Adrenal gland (tissue), 9 donors: ENCODE measurements at regions not wholly inside any gene's neighbourhood (a gene's known extent, or its start where the extent isn't known, plus 50 kb on each side); places are given as distances from the start of the nearest gene placed in this dataset.

ENCODE experiments used
- DNase-seq, 7 donors: peaks; one replicate each; pipeline ENCODE4 v3.0.0-alpha.2; 2019 to 2020
- H3K27ac ChIP-seq, 5 donors: fragments of 200-600 bp; sonication (generic) in 4 of 5; 1 replicate in 3 of 5; 2 replicates in 2 of 5; pipeline versions ENCODE4 v1.5.1 to v1.8.0; 2016 to 2020; ENCODE audit warnings: mild to moderate bottlenecking in 1 of 5
- H3K27me3 ChIP-seq: fragments of 200-600 bp; 2 replicates; pipeline ENCODE4 v1.8.0; 2021
- H3K36me3 ChIP-seq, 2 donors: fragments of 200-600 bp; replicated peaks in 1 of 2; 1 replicate in 1 of 2; 2 replicates in 1 of 2; pipeline versions ENCODE4 v1.5.1 to v1.8.0; 2018 to 2022
- H3K4me1 ChIP-seq, 2 donors: fragments of 200-600 bp; replicated peaks in 1 of 2; 1 replicate in 1 of 2; 2 replicates in 1 of 2; pipeline versions ENCODE4 v1.5.1 to v1.8.0; 2018 to 2021
- H3K4me3 ChIP-seq, 4 donors: fragments of 200-600 bp; sonication (generic) in 3 of 4; one replicate each; pipeline ENCODE4 v1.5.1; 2016 to 2018
- H3K9me3 ChIP-seq, 3 donors: fragments of 200-600 bp; sonication (generic) in 1 of 3; replicated peaks in 1 of 3; 1 replicate in 2 of 3; 2 replicates in 1 of 3; pipeline versions ENCODE4 v1.5.1 to v1.8.0; 2016 to 2021
- POLR2A ChIP-seq, 2 donors: fragments of 450-650 bp; IDR thresholded peaks; one replicate each; pipeline ENCODE4 v1.6.1; 2017; ENCODE audit warnings: antibody characterized with exemption in 2 of 2, mild to moderate bottlenecking in 2 of 2, moderate library complexity in 1 of 2
- WGBS, 4 donors: extraction: QIAGEN DNeasy Blood & Tissue Kit in 2 of 4; methylation state at CpG; one replicate each; pipeline versions ENCODE4 v1.1.5 to v1.1.7; 2013 to 2017; 5-methylcytosine and 5-hydroxymethylcytosine counted together
- intact Hi-C, 2 donors: fragments of 100-400 bp; cut with DNase I; formaldehyde crosslinking; loops; one replicate each; pipeline versions ENCODE4 v1.14.1 to v1.15.0; 2022 to 2023
- TF ChIP-seq, protein P1 (sequence below), 6 experiments: fragments of 450-650 bp in 4 of 6; fragments of 200-600 bp in 2 of 6; sonication (generic) in 1 of 6; IDR thresholded peaks; 1 replicate in 5 of 6; 2 replicates in 1 of 6; pipeline versions ENCODE4 v1.5.1 to v1.8.0; 2016 to 2021; ENCODE audit warnings: antibody characterized with exemption in 6 of 6, mild to moderate bottlenecking in 2 of 6, moderate library complexity in 1 of 6
- donor health status: healthy with polysubstance abuse.
- donor health status: Bipolar disorder and iron deficiency.
- donor health status: DM: yes; HTN: yes; CAD: no.
- donor health status: DM: no; HTN: no; CAD: no.
- donor health status: DM: no; HTN: no; CAD: no.

DNA sequence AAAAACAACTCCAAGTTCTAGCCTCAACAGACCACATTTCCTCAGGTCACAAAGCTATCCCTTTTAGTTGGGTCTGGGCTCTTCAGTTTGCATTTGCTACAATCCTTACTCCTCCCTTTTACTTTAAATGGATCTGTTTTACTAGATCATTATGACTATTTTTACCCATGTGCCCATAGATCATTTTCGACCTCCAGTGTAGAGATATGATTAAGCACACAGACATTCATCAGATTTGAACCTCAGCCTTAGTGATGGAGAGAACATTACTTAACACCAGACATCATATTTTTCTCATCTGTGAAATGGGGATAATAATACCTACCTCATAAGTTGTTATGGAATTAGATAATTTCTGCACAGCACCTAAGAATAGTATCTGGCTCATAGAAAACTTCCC lies 141.9 kb downstream of the NPR3 start:
- Histone ChIP-seq H3K4me1 (peaks cover 0 to 6% of the 10 kb centered on the region in 2 donors), H3K4me3 (no peak overlapping the region), H3K27me3 (no peaks in the 10 kb centered on the region), H3K27ac (no peak overlapping the region), H3K9me3 (no peaks in the 10 kb centered on the region), H3K36me3 (no peaks in the 10 kb centered on the region)
- no peak for DNase-seq
- WGBS, 4 donors = 40 to 62% (median 53%) methylated on average over 1 of the region's 1 CpG
- intact Hi-C loops = loop anchor here in 1 of 2 donors (5.0 kb wide), 1 partner anchor 449 kb away; no protein-coding TSS in a partner anchor
- TF ChIP-seq, protein P1, sequence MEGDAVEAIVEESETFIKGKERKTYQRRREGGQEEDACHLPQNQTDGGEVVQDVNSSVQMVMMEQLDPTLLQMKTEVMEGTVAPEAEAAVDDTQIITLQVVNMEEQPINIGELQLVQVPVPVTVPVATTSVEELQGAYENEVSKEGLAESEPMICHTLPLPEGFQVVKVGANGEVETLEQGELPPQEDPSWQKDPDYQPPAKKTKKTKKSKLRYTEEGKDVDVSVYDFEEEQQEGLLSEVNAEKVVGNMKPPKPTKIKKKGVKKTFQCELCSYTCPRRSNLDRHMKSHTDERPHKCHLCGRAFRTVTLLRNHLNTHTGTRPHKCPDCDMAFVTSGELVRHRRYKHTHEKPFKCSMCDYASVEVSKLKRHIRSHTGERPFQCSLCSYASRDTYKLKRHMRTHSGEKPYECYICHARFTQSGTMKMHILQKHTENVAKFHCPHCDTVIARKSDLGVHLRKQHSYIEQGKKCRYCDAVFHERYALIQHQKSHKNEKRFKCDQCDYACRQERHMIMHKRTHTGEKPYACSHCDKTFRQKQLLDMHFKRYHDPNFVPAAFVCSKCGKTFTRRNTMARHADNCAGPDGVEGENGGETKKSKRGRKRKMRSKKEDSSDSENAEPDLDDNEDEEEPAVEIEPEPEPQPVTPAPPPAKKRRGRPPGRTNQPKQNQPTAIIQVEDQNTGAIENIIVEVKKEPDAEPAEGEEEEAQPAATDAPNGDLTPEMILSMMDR (IDR thresholded peaks at IDR 0.05) = no peak
- no peak for TF ChIP-seq POLR2A (IDR thresholded peaks at IDR 0.05)

GRCh38 chr5:32854473-32854872 lies 143.4 kb downstream of the NPR3 start:
- Histone ChIP-seq H3K27me3 (no peaks in the 10 kb centered on the region), H3K27ac (no peak overlapping the region), H3K36me3 (no peaks in the 10 kb centered on the region), H3K4me1 (peaks cover 0 to 6% of the 10 kb centered on the region in 2 donors), H3K4me3 (no peak overlapping the region), H3K9me3 (peaks cover 0 to 5% (median 0%) of the 10 kb centered on the region in 3 donors)
- DNase-seq = no peak
- intact Hi-C loops = loop anchor here in 1 of 2 donors (5.0 kb wide), 1 partner anchor 448 kb away; no protein-coding TSS in a partner anchor
- TF ChIP-seq, protein P1 (IDR thresholded peaks at IDR 0.05) = no peak
- TF ChIP-seq POLR2A (IDR thresholded peaks at IDR 0.05) = no peak

GRCh38 chr5:32859211-32859641 lies 148.1 kb downstream of the NPR3 start:
- Histone ChIP-seq H3K27me3 (no peaks in the 10 kb centered on the region), H3K4me1 (no peaks in the 10 kb centered on the region), H3K27ac (no peak overlapping the region), H3K9me3 (peaks cover 0 to 9% (median 0%) of the 10 kb centered on the region in 3 donors), H3K4me3 (no peak overlapping the region), H3K36me3 (no peaks in the 10 kb centered on the region)
- no peak for DNase-seq
- intact Hi-C loops = no loop called here
- TF ChIP-seq POLR2A (IDR thresholded peaks at IDR 0.05) = no peak
- TF ChIP-seq, protein P1 (IDR thresholded peaks at IDR 0.05) = no peak

DNA sequence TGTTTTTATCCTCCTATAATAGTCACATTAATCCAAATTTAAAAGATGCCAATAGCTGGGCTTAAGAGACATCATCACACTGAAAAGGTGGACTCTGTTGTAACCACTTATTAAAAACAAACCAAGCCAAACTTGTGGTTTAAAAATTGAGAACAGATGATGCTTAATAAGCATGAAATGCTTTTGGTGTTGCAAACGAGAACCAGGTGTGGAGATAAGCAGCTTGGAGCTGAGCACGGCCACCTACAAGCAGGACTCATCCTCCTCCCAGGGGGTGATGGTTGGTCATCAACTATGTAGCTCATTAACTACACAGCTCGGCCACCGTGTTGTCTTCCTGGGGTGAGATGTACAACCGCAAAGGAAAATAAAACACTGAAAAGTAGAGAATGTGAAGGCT lies 154.4 kb downstream of the NPR3 start:
- no peak overlapping the region for H3K4me3 ChIP-seq
- H3K36me3 ChIP-seq = no peaks in the 10 kb centered on the region
- intact Hi-C loops = no loop called here
- 69 to 81% (median 77%) methylated on average over 5 of the region's 5 CpGs for WGBS, 4 donors
- TF ChIP-seq, protein P1 (IDR thresholded peaks at IDR 0.05) = no peak
- DNase-seq = no peak
- H3K4me1 ChIP-seq = no peaks in the 10 kb centered on the region
- H3K27ac ChIP-seq = no peak overlapping the region
- H3K9me3 ChIP-seq = no peaks in the 10 kb centered on the region
- no peaks in the 10 kb centered on the region for H3K27me3 ChIP-seq
